ENCODE measurements at regions not wholly inside any gene's neighbourhood (a gene's known extent, or its start where the extent isn't known, plus 50 kb on each side); places are given as distances from the start of the nearest gene placed in this dataset.

DNA sequence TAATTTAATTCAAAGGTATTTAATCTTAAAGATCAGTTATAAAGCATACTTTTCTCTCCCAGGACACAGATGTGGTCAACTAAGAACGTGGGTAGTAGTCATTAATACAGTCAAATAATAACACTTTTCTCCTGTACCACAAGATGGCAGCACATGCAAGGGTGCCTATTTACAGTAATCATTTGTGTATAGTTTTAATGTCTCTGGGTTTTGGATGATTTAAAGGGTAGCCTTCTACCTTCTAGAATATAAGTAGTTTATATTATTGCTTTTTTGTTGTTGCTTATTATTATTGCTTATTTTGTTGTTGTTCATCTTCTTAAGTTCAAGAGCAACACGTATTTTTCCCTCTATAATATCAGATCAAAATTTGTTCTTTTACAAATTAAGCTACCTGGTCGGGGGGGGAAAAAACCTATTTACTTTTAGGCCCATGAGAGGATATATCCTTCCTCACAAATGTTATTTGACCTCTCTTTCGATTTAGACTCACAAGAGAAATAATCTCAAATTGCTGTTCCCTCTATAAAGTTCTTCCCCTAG, 59.6 kb upstream of the SLC27A6 start:
- WGBS, result 13% methylated on average over 4 of the region's 4 CpGs
- H3K27me3 ChIP-seq, result no peaks in the 10 kb centered on the region
- no peak overlapping the region for H3K27ac ChIP-seq
- TF ChIP-seq, protein P1, sequence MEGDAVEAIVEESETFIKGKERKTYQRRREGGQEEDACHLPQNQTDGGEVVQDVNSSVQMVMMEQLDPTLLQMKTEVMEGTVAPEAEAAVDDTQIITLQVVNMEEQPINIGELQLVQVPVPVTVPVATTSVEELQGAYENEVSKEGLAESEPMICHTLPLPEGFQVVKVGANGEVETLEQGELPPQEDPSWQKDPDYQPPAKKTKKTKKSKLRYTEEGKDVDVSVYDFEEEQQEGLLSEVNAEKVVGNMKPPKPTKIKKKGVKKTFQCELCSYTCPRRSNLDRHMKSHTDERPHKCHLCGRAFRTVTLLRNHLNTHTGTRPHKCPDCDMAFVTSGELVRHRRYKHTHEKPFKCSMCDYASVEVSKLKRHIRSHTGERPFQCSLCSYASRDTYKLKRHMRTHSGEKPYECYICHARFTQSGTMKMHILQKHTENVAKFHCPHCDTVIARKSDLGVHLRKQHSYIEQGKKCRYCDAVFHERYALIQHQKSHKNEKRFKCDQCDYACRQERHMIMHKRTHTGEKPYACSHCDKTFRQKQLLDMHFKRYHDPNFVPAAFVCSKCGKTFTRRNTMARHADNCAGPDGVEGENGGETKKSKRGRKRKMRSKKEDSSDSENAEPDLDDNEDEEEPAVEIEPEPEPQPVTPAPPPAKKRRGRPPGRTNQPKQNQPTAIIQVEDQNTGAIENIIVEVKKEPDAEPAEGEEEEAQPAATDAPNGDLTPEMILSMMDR (IDR thresholded peaks at IDR 0.05), result peak; percentile 44 to 71
- no peak for TF ChIP-seq POLR2AphosphoS5 (IDR thresholded peaks at IDR 0.05)
- H3K4me1 ChIP-seq, result no peaks in the 10 kb centered on the region
- H3K4me3 ChIP-seq, result no peak overlapping the region
- H3K36me3 ChIP-seq, result no peaks in the 10 kb centered on the region
- no peaks in the 10 kb centered on the region for H3K9me3 ChIP-seq
- DNase-seq (ENCODE audit: low spot score in 2 of 2), result no peak

DNA sequence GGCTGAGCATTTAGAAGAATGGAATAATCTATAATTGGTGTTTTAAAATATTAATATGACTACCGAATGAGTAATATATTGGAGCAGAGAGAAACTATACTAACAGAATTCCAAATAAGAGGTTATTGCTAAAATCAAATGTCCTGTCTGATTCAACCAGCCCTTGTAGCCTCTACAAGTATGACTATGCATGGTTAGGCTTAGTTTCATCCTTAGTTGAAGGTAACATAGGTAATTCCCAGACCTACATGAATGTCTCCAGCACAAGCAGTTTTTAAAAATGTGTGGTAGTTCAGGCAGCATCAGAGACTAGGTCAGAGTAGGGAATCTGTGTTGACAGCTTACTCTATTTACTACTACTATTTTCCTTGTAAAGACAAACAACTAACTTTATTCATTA, 51.7 kb upstream of the SLC27A6 start:
- H3K4me1 ChIP-seq, result no peaks in the 10 kb centered on the region
- DNase-seq (ENCODE audit: low spot score in 2 of 2), result no peak

More for the DNA sequence above, 51.7 kb upstream of the SLC27A6 start:
- no peak for TF ChIP-seq EP300 (IDR thresholded peaks at IDR 0.05)
- TF ChIP-seq, protein P1 (IDR thresholded peaks at IDR 0.05), result no peak
- TF ChIP-seq POLR2AphosphoS5 (IDR thresholded peaks at IDR 0.05), result no peak
- no peak for TF ChIP-seq POLR2A (IDR thresholded peaks at IDR 0.05)
- Histone ChIP-seq H3K9me3 (no peaks in the 10 kb centered on the region), H3K36me3 (no peaks in the 10 kb centered on the region), H3K27ac (no peak overlapping the region), H3K4me3 (no peak overlapping the region), H3K27me3 (no peaks in the 10 kb centered on the region)
- 87% methylated on average over 1 of the region's 1 CpG for WGBS
